GM12865 (cell line): ENCODE measurements at regions not wholly inside any gene's neighbourhood (a gene's known extent, or its start where the extent isn't known, plus 50 kb on each side); places are given as distances from the start of the nearest gene placed in this dataset.

Experiments used
- DNase-seq: peaks from one replicate; pipeline ENCODE4 v3.0.0; 2010; ENCODE audit warnings: low read depth
- H3K4me3 ChIP-seq: 2 replicates; pipeline ENCODE4 v1.5.1; 2011; ENCODE audit warnings: mild to moderate bottlenecking, low read depth, low read length, control low read depth
- CTCF ChIP-seq: IDR thresholded peaks from 2 replicates; pipeline ENCODE4 v1.5.1; 2011; ENCODE audit warnings: low read length, control low read depth, low read depth, inconsistent platforms; ENCODE audit not compliant: insufficient read depth; ENCODE audit errors: missing control alignments

- DNase-seq: peak; percentile 74
- peak; percentile 14 for TF ChIP-seq CTCF
- H3K4me3 ChIP-seq: peak overlapping the region; percentile 39
Measured at GRCh38 chrX:19194285-19195242, 72.3 kb upstream of the ADGRG2 start.

GRCh38 chrX:19195243-19195610, 73.0 kb upstream of the ADGRG2 start:
- peak overlapping the region; percentile 39; the same call in 1 of the 2 replicates for H3K4me3 ChIP-seq
- no peak for TF ChIP-seq CTCF
- DNase-seq: peak; percentile 47

GRCh38 chrX:19198473-19198872, 76.2 kb upstream of the ADGRG2 start:
- DNase-seq: no peak
- H3K4me3 ChIP-seq: no peak overlapping the region
- no peak for TF ChIP-seq CTCF

- DNase-seq: no peak
- no peak for TF ChIP-seq CTCF
Measured at GRCh38 chrX:19202171-19202570, 79.9 kb upstream of the ADGRG2 start.

GRCh38 chrX:19204636-19205035, 82.4 kb upstream of the ADGRG2 start:
- no peak for TF ChIP-seq CTCF
- no peak overlapping the region for H3K4me3 ChIP-seq
- DNase-seq: no peak

More at GRCh38 chrX:19202171-19202570, 79.9 kb upstream of the ADGRG2 start:
- H3K4me3 ChIP-seq: no peak overlapping the region

- TF ChIP-seq CTCF: no peak
- peak; percentile 34 for DNase-seq
- no peak overlapping the region for H3K4me3 ChIP-seq
Measured at GRCh38 chrX:19212037-19212436, 89.8 kb upstream of the ADGRG2 start.

- H3K4me3 ChIP-seq: no peak overlapping the region
- no peak for TF ChIP-seq CTCF
- DNase-seq: no peak
Measured at GRCh38 chrX:19213610-19214152, 91.4 kb upstream of the ADGRG2 start.
